Ovary (tissue), 3 donors: ENCODE measurements at regions not wholly inside any gene's neighbourhood (a gene's known extent, or its start where the extent isn't known, plus 50 kb on each side); places are given as distances from the start of the nearest gene placed in this dataset.

Experiments used
- CTCF ChIP-seq, 3 donors: fragments of 450-650 bp in 2 of 3; fragments of 200-600 bp in 1 of 3; IDR thresholded peaks; one replicate each; pipeline versions ENCODE4 v1.5.1 to v1.8.0; 2016 to 2022; ENCODE audit warnings: antibody characterized with exemption in 3 of 3, mild to moderate bottlenecking in 1 of 3
- EP300 ChIP-seq: sonication (generic); formaldehyde crosslinking; IDR thresholded peaks from one replicate; pipeline ENCODE4 v1.6.1; 2017; ENCODE audit warnings: antibody characterized with exemption
- POLR2A ChIP-seq: fragments of 450-650 bp; IDR thresholded peaks from one replicate; pipeline ENCODE4 v1.6.1; 2017; ENCODE audit warnings: antibody characterized with exemption, mild to moderate bottlenecking, moderate library complexity
- donor health status: DM: no; HTN: no; CAD: no.

- TF ChIP-seq CTCF (IDR thresholded peaks at IDR 0.05) (no peak), EP300 (no peak), POLR2A (no peak)
Observed at GRCh38 chr4:131470360-131470759, 1678.7 kb upstream of the PCDH10 start.
